Heart left ventricle (tissue), 13 donors: ENCODE measurements at regions not wholly inside any gene's neighbourhood (a gene's known extent, or its start where the extent isn't known, plus 50 kb on each side); places are given as distances from the start of the nearest gene placed in this dataset.

Source experiments
- CTCF ChIP-seq, 12 donors: fragments of 200-600 bp; sonication (generic) in 4 of 12; IDR thresholded peaks; one replicate each; pipeline versions ENCODE4 v1.5.0 to v1.8.0; 2018 to 2022; ENCODE audit warnings: antibody characterized with exemption in 12 of 12, mild to moderate bottlenecking in 5 of 12
- POLR2A ChIP-seq, 2 donors: fragments of 450-650 bp; IDR thresholded peaks; one replicate each; pipeline ENCODE4 v1.6.1; 2017; ENCODE audit warnings: antibody characterized with exemption in 2 of 2, mild to moderate bottlenecking in 2 of 2, moderate library complexity in 2 of 2
- donor health status: ischemic (EF 13 %, LVEDD 7.1; RV severe dilation, severe dysfunction).
- donor health status: DM: no; HTN: yes; CAD: no.
- donor health status: DM: no; HTN: no; CAD: no.
- donor health status: ischemic (EF 25% LVEDD 6.9; RV normal size, moderate dysfunction).
- donor health status: ischemic (EF 25% LVEDD 5.7; RV mildly dilated, moderate dysfunction).
- donor health status: ischemic (EF 35%, LVEDD 5.7; RV mildly dilated, moderate dysfunction).
- donor health status: nonischemic (EF 11% LVEDD 7.7; RV severe dilation, severe dysfunction).
- donor health status: DM: yes; HTN: yes; CAD: no.
- donor health status: PGD.
- donor health status: ischemic (EF 29% LVEDD 5.4; RV normal size, mild dysfunction).
- donor health status: nonischemic (EF 23%, LVEDD 6.1; RV moderate dilation, normal function).

GRCh38 chr14:104373055-104373854 lies 206.3 kb upstream of the C14orf180 start:
- no peak for TF ChIP-seq POLR2A (IDR thresholded peaks at IDR 0.05)
- TF ChIP-seq CTCF (IDR thresholded peaks at IDR 0.05): no peak
